Keratinocyte (primary cell): ENCODE measurements at regions not wholly inside any gene's neighbourhood (a gene's known extent, or its start where the extent isn't known, plus 50 kb on each side); places are given as distances from the start of the nearest gene placed in this dataset.

Experiments used
- DNase-seq: peaks from one replicate; pipeline ENCODE4 v3.0.0-alpha.2; 2011; ENCODE audit warnings: low read depth, missing footprints, low spot score
- FAIRE-seq: peaks from 2 replicates; lab custom pipeline; 2011; peaks lifted over from hg19 to GRCh38; lab: Jason Lieb, UNC
- H2AFZ ChIP-seq: 2 replicates; pipeline ENCODE4 v1.6.0; 2012; ENCODE audit warnings: low read length, control low read depth, inconsistent platforms; ENCODE audit not compliant: control insufficient read depth
- H3K27ac ChIP-seq: 2 replicates; pipeline ENCODE4 v1.5.1; 2011; ENCODE audit warnings: low read length; ENCODE audit not compliant: control insufficient read depth, insufficient read depth
- H3K27me3 ChIP-seq: 3 replicates; pipeline ENCODE4 v1.6.0; 2011; ENCODE audit warnings: low read length; ENCODE audit not compliant: control insufficient read depth, insufficient read depth; ENCODE audit errors: extremely low read depth
- H3K36me3 ChIP-seq, 2 experiments: 2 replicates in 1 of 2; 3 replicates in 1 of 2; pipeline ENCODE4 v1.5.1; 2011; ENCODE audit warnings: low read length in 2 of 2, mild to moderate bottlenecking in 1 of 2; ENCODE audit not compliant: control insufficient read depth in 2 of 2, insufficient read depth in 2 of 2; ENCODE audit errors: extremely low read depth in 1 of 2
- H3K4me1 ChIP-seq: 3 replicates; pipeline ENCODE4 v1.5.1; 2011; ENCODE audit warnings: low read length; ENCODE audit not compliant: control insufficient read depth, insufficient read depth; ENCODE audit errors: extremely low read depth
- H3K4me2 ChIP-seq: 3 replicates; pipeline ENCODE4 v1.6.0; 2011; ENCODE audit warnings: low read depth, low read length; ENCODE audit not compliant: control insufficient read depth, insufficient read depth; ENCODE audit errors: extremely low read depth
- H3K4me3 ChIP-seq, 3 experiments: fragments of 200-600 bp in 1 of 3; sonication (generic) in 1 of 3; 2 replicates in 2 of 3; 3 replicates in 1 of 3; pipeline ENCODE4 v1.5.1; 2011 to 2016; ENCODE audit warnings: low read length in 3 of 3, mild to moderate bottlenecking in 3 of 3, control low read depth in 2 of 3, inconsistent platforms in 1 of 3, low read depth in 1 of 3, mixed read lengths in 1 of 3, mixed run types in 1 of 3, moderate library complexity in 1 of 3; ENCODE audit not compliant: control insufficient read depth in 2 of 3, insufficient read depth in 2 of 3; ENCODE audit errors: extremely low read depth in 1 of 3
- H3K79me2 ChIP-seq: 2 replicates; pipeline ENCODE4 v1.6.0; 2012; ENCODE audit warnings: low read length; ENCODE audit not compliant: control insufficient read depth, insufficient read depth
- H3K9ac ChIP-seq: 3 replicates; pipeline ENCODE4 v1.6.0; 2011; ENCODE audit warnings: low read length; ENCODE audit not compliant: control insufficient read depth, insufficient read depth; ENCODE audit errors: extremely low read depth
- H3K9me1 ChIP-seq: 3 replicates; pipeline ENCODE4 v1.6.0; 2011; ENCODE audit warnings: low read length; ENCODE audit not compliant: control insufficient read depth, insufficient read depth; ENCODE audit errors: extremely low read depth
- H3K9me3 ChIP-seq: 2 replicates; pipeline ENCODE4 v1.5.1; 2012; ENCODE audit warnings: low read depth, low read length; ENCODE audit not compliant: control insufficient read depth
- H4K20me1 ChIP-seq: 3 replicates; pipeline ENCODE4 v1.6.0; 2011; ENCODE audit warnings: low read length; ENCODE audit not compliant: control insufficient read depth, insufficient read depth; ENCODE audit errors: extremely low read depth
- CTCF ChIP-seq, 3 experiments: IDR thresholded peaks in 1 of 3; conservative IDR thresholded peaks in 1 of 3; optimal IDR thresholded peaks in 1 of 3; 2 replicates in 2 of 3; 3 replicates in 1 of 3; pipeline versions ENCODE3 to v1.5.1; 2011; ENCODE audit warnings: low read length in 3 of 3, mild to moderate bottlenecking in 3 of 3, moderate library complexity in 2 of 3, control low read depth in 1 of 3, inconsistent platforms in 1 of 3; ENCODE audit not compliant: insufficient read depth in 2 of 3; ENCODE audit errors: extremely low read depth in 1 of 3
- EZH2 ChIP-seq: IDR thresholded peaks from one replicate; pipeline ENCODE4 v1.6.1; 2012; ENCODE audit warnings: inconsistent platforms, mild to moderate bottlenecking, low read length, moderate library complexity
- dilution Hi-C: fragments of 300-500 bp; cut with MboI; formaldehyde crosslinking; loops from one replicate; pipeline ENCODE4 v1.7.0; 2020; ENCODE audit warnings: low sequenced_read_pairs; ENCODE audit not compliant: extremely low pct_ligation_motif_present

- Histone ChIP-seq H3K27me3 (no peaks in the 10 kb centered on the region), H3K9ac (no peak overlapping the region), H3K36me3 (peaks cover 6 to 8% of the 10 kb centered on the region in 2 experiments), H3K27ac (no peak overlapping the region), H3K9me3 (no peaks in the 10 kb centered on the region), H3K4me2 (no peak overlapping the region), H3K4me1 (no peaks in the 10 kb centered on the region), H3K79me2 (no peaks in the 10 kb centered on the region), H3K9me1 (no peaks in the 10 kb centered on the region), H2AFZ (no peak overlapping the region), H4K20me1 (no peaks in the 10 kb centered on the region), H3K4me3 (no peak overlapping the region)
- no peak for TF ChIP-seq CTCF (optimal IDR thresholded peaks at IDR 0.05 in 1 of 3, IDR thresholded peaks at IDR 0.05 in 1 of 3, conservative IDR thresholded peaks at IDR 0.05 in 1 of 3; ENCODE audit: extremely low read depth in 1 of 3, insufficient read depth in 2 of 3, low read length in 3 of 3)
- TF ChIP-seq EZH2 = no peak
- dilution Hi-C loops = no loop called here
- DNase-seq = no peak
- no peak for FAIRE-seq
Observed at GRCh38 chr17:6901086-6901485, 69.6 kb upstream of the TEKT1 start.

- Histone ChIP-seq H3K9ac (no peak overlapping the region), H3K27me3 (no peaks in the 10 kb centered on the region), H3K4me3 (no peak overlapping the region), H2AFZ (no peak overlapping the region), H3K79me2 (no peaks in the 10 kb centered on the region), H3K4me2 (no peak overlapping the region), H4K20me1 (no peaks in the 10 kb centered on the region), H3K9me1 (no peaks in the 10 kb centered on the region), H3K9me3 (no peaks in the 10 kb centered on the region), H3K36me3 (peaks cover 4 to 5% of the 10 kb centered on the region in 2 experiments), H3K27ac (no peak overlapping the region), H3K4me1 (no peaks in the 10 kb centered on the region)
- TF ChIP-seq CTCF (optimal IDR thresholded peaks at IDR 0.05 in 1 of 3, IDR thresholded peaks at IDR 0.05 in 1 of 3, conservative IDR thresholded peaks at IDR 0.05 in 1 of 3; ENCODE audit: extremely low read depth in 1 of 3, insufficient read depth in 2 of 3, low read length in 3 of 3) = no peak
- no peak for TF ChIP-seq EZH2
- no peak for FAIRE-seq
- dilution Hi-C loops = no loop called here
- DNase-seq = no peak
Observed at GRCh38 chr17:6903326-6903900, 71.9 kb upstream of the TEKT1 start.
